ENCODE measurements at regions not wholly inside any gene's neighbourhood (a gene's known extent, or its start where the extent isn't known, plus 50 kb on each side); places are given as distances from the start of the nearest gene placed in this dataset.

- Mint-ChIP-seq H3K27ac (no peak overlapping the region), H3K4me3 (no peak overlapping the region), H3K27me3 (ENCODE audit: low read depth) (no peaks in the 10 kb centered on the region), H3K9me3 (peaks cover 33% of the 10 kb centered on the region), H3K4me1 (peaks cover 22% of the 10 kb centered on the region), H3K36me3 (no peaks in the 10 kb centered on the region)
- no peak for TF ChIP-seq CTCF (IDR thresholded peaks at IDR 0.05; ENCODE audit: unreplicated experiment)
- no peak for DNase-seq (ENCODE audit: low spot score in 2 of 2, unreplicated experiment in 2 of 2)
Measured at GRCh38 chr6:156613996-156614395, 163.2 kb upstream of the ARID1B start.

GRCh38 chr6:156612361-156612760, 164.8 kb upstream of the ARID1B start:
- no peak overlapping the region for H3K27ac Mint-ChIP-seq
- peaks cover 38% of the 10 kb centered on the region for H3K9me3 Mint-ChIP-seq
- no peak for DNase-seq (ENCODE audit: low spot score in 2 of 2, unreplicated experiment in 2 of 2)
- peaks cover 8% of the 10 kb centered on the region for H3K4me1 Mint-ChIP-seq
- H3K36me3 Mint-ChIP-seq, result no peaks in the 10 kb centered on the region
- H3K27me3 Mint-ChIP-seq (ENCODE audit: low read depth), result no peaks in the 10 kb centered on the region
- no peak for TF ChIP-seq CTCF (IDR thresholded peaks at IDR 0.05; ENCODE audit: unreplicated experiment)
- no peak overlapping the region for H3K4me3 Mint-ChIP-seq

GRCh38 chr6:156602066-156602385, 175.2 kb upstream of the ARID1B start:
- Mint-ChIP-seq H3K36me3 (no peaks in the 10 kb centered on the region), H3K27me3 (ENCODE audit: low read depth) (peaks cover 8% of the 10 kb centered on the region), H3K4me3 (no peak overlapping the region), H3K27ac (no peak overlapping the region), H3K9me3 (peaks cover 10% of the 10 kb centered on the region), H3K4me1 (peaks cover 21% of the 10 kb centered on the region)
- no peak for TF ChIP-seq CTCF (IDR thresholded peaks at IDR 0.05; ENCODE audit: unreplicated experiment)
- DNase-seq (ENCODE audit: low spot score in 2 of 2, unreplicated experiment in 2 of 2), result no peak

- H3K27me3 Mint-ChIP-seq (ENCODE audit: low read depth), result peaks cover 14% of the 10 kb centered on the region
- no peak overlapping the region for H3K27ac Mint-ChIP-seq
- peaks cover 21% of the 10 kb centered on the region for H3K4me1 Mint-ChIP-seq
- H3K9me3 Mint-ChIP-seq, result peaks cover 10% of the 10 kb centered on the region
- H3K36me3 Mint-ChIP-seq, result no peaks in the 10 kb centered on the region
- DNase-seq (ENCODE audit: low spot score in 2 of 2, unreplicated experiment in 2 of 2), result no peak
- H3K4me3 Mint-ChIP-seq, result no peak overlapping the region
- no peak for TF ChIP-seq CTCF (IDR thresholded peaks at IDR 0.05; ENCODE audit: unreplicated experiment)
Measured at GRCh38 chr6:156601152-156602065, 175.8 kb upstream of the ARID1B start.

- Mint-ChIP-seq H3K27me3 (ENCODE audit: low read depth) (peaks cover 14% of the 10 kb centered on the region), H3K9me3 (peaks cover 7% of the 10 kb centered on the region), H3K4me3 (no peak overlapping the region), H3K36me3 (no peaks in the 10 kb centered on the region), H3K27ac (no peak overlapping the region), H3K4me1 (peaks cover 21% of the 10 kb centered on the region)
- TF ChIP-seq CTCF (IDR thresholded peaks at IDR 0.05; ENCODE audit: unreplicated experiment), result no peak
- no peak for DNase-seq (ENCODE audit: low spot score in 2 of 2, unreplicated experiment in 2 of 2)
Measured at GRCh38 chr6:156600678-156601077, 176.5 kb upstream of the ARID1B start.

Measured in mesothelial cell of epicardium (in vitro differentiated cells).